Bronchial epithelial cell (primary cell): ENCODE measurements at regions not wholly inside any gene's neighbourhood (a gene's known extent, or its start where the extent isn't known, plus 50 kb on each side); places are given as distances from the start of the nearest gene placed in this dataset.
"Not testable (repeated sequence)": the region's sequence is repeated elsewhere in the genome, so short reads cannot be mapped to it uniquely, and the experiment has no call there.

ENCODE experiments used
- DNase-seq: peaks from one replicate; pipeline ENCODE4 v3.0.0-alpha.2; 2010; ENCODE audit warnings: low read depth
- FAIRE-seq: peaks from 2 replicates; lab custom pipeline; 2011; peaks lifted over from hg19 to GRCh38; lab: Jason Lieb, UNC
- H3K27me3 ChIP-seq: 2 replicates; pipeline ENCODE4 v1.5.1; 2011; ENCODE audit warnings: low read length; ENCODE audit not compliant: control insufficient read depth, insufficient read depth
- H3K36me3 ChIP-seq: 2 replicates; pipeline ENCODE4 v1.5.1; 2011; ENCODE audit warnings: low read length; ENCODE audit not compliant: control insufficient read depth, insufficient read depth
- H3K4me3 ChIP-seq: 2 replicates; pipeline ENCODE4 v1.5.1; 2011; ENCODE audit warnings: mild to moderate bottlenecking, low read depth, low read length, control low read depth
- TF ChIP-seq, protein P1 (sequence below): IDR thresholded peaks from 2 replicates; pipeline ENCODE4 v1.5.1; 2011; ENCODE audit warnings: mild to moderate bottlenecking, moderate library complexity, low read length, control low read depth, inconsistent platforms; ENCODE audit not compliant: insufficient read depth, severe bottlenecking

DNA sequence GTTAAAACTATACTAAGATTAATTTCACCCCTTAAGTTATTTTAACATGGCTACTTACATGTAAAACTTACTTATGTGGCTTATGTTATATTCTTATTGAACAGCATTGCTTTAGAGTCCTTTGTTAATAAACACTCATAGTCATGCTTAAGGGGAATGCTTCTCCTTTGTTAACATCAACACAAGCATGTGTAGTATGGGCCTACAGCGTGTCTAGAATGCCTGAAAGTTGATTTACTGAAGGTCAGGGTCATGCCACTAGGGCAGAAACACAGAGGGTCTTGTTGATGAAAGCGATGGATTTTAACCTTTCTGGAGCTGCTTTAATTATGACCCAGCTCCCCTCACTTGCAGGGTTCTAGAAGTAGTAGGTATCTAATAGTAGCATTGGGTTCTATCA is 159.8 kb upstream of the DLX2 start:
- no peak overlapping the region for H3K4me3 ChIP-seq
- DNase-seq (no peak), FAIRE-seq (no peak)
- H3K27me3 ChIP-seq: no peaks in the 10 kb centered on the region
- H3K36me3 ChIP-seq: no peaks in the 10 kb centered on the region
- TF ChIP-seq, protein P1, sequence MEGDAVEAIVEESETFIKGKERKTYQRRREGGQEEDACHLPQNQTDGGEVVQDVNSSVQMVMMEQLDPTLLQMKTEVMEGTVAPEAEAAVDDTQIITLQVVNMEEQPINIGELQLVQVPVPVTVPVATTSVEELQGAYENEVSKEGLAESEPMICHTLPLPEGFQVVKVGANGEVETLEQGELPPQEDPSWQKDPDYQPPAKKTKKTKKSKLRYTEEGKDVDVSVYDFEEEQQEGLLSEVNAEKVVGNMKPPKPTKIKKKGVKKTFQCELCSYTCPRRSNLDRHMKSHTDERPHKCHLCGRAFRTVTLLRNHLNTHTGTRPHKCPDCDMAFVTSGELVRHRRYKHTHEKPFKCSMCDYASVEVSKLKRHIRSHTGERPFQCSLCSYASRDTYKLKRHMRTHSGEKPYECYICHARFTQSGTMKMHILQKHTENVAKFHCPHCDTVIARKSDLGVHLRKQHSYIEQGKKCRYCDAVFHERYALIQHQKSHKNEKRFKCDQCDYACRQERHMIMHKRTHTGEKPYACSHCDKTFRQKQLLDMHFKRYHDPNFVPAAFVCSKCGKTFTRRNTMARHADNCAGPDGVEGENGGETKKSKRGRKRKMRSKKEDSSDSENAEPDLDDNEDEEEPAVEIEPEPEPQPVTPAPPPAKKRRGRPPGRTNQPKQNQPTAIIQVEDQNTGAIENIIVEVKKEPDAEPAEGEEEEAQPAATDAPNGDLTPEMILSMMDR: no peak

DNA sequence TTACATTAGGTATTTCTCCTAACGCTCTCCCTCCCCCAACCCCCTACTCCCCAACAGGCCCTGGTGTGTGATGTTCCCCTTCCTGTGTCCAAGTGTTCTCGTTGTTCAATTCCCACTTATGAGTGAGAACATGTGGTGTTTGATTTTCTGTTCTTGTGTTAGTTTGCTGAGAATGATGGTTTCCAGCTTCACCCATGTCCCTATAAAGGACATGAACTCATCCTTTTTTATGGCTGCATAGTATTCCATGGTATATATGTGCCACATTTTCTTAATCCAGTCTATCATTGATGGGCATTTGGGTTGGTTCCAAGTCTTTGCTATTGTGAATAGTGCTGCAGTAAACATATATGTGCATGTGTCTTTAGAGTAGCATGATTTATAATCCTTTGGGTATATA is 162.1 kb upstream of the DLX2 start:
- not testable (repeated sequence) for H3K36me3 ChIP-seq, H3K4me3 ChIP-seq, DNase-seq, H3K27me3 ChIP-seq, FAIRE-seq

DNA sequence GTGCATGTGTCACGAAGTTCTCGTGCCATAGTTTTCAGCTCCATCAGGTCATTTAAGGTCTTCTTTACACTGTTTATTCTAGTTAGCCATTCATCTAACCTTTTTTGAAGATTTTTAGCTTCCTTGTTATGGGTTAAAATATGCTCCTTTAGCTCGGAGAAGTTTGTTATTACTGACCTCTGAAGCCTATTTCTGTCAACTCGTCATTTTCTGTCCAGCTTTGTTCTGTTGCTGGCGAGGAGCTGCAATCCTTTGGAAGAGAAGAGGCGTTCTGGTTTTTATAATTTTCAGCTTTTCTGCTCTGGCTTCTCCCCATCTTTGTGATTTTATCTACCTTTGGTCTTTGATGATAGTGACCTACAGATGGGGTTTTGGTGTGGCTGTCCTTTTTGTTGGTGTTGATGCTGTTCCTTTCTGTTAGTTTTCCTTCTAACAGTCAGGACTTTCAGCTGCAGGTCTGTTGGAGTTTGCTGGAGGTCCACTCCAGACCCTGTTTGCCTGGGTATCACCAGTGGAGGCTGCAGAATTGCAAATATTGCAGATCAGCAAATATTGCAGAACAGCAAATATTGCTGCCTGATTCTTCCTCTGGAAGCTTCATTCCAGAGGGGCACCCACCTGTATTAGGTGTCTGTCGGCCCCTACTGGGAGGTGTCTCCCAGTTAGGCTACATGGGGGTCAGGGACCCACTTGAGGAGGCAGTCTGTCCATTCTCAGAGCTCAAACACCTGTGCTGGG is 157.7 kb upstream of the ITGA6 start:
- DNase-seq, H3K36me3 ChIP-seq, H3K4me3 ChIP-seq, H3K27me3 ChIP-seq, FAIRE-seq: not testable (repeated sequence)

DNA sequence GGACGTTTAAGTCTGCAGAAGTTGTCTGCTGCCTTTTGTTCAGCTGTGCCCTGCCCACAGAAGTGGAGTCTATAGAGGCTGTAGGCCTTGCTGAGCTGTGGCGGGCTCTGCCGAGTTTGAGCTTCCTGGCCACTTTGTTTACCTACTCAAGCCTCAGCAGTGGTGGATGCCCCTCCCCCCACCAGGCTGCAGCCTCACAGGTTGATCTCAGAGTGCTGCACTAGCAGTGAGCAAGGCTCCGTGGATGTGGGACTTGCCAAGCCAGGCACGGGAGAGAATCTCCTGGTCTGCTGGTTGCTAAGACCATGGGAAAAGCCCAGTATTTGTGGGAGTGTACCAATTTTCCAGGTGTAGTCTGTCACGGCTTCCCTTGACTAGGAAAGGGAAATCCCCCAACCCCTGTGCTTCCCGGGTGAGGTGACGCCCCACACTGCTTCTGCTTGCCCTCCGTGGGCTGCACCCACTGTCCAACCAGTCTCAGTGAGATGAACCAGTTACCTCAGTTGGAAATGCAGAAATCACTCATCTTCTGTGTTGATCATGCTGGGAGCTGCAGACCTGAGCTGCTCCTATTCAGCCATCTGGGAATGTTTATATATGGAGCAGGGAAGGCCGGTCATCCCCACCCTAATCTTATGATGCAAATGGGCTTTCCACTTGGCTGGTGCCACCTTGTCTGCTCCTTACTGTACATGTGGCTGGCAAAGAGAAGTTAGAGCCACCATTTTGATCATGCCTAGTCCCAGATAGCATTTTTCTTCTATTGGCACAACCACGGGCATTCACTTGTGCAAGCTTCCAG is 156.9 kb upstream of the ITGA6 start:
- TF ChIP-seq, protein P1: no peak
- no peak for DNase-seq
- Histone ChIP-seq H3K36me3 (no peaks in the 10 kb centered on the region), H3K4me3 (no peak overlapping the region), H3K27me3 (no peaks in the 10 kb centered on the region)
- no peak for FAIRE-seq

DNA sequence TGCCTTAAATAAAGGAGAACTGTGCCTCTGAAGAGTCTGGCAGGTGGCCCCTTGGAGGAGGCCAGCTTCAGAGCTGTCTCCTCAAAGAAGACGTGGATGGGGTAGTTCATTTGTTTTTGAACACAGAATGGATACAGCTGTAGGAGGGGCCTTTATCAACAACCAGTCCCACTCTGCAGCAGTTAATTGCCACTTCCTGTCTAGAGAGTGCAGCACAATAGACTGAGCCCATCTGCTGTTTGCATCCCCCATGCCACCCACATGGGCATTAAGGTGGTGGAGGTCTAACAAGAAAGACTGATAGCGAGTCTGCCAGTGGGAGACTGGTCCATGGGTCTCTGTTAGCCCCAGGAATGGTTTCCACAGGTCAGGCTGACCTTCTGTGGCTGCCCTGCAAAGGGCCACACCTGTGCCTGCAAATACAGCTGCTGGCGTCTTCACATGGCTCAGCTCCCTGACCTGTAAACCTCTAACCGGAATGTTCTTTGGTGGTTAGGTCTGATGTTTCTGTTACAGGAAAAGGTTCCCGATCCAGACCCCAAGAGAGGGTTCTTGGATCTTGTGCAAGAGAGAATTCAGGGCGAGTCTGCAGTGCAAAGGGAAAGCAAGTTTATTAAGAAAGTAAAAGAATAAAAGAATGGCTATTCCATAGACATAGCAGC is 153.3 kb upstream of the ITGA6 start:
- DNase-seq: no peak
- FAIRE-seq: no peak
- H3K36me3 ChIP-seq: no peaks in the 10 kb centered on the region

DNA sequence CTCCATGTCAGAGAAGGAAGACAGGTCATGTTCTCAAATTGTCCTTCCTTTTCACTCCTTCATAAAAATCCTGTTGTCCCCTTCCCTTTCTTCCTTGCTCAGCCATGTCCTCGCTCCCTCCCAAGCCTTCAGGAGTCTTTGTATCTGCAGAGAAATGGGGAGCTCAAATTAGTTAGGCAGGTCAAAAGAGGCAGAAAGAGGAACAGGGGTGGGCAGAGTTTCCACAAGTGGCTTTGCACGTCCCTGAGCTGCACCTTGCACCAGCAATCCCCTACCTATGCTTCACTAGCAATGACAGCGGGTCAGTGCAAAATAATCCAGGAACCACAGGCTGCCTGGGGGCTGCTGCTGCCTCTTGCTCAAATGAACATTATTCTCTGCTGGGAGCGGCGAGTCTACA is 152.1 kb upstream of the ITGA6 start:
- no peak for FAIRE-seq
- Histone ChIP-seq H3K36me3 (no peaks in the 10 kb centered on the region), H3K27me3 (no peaks in the 10 kb centered on the region), H3K4me3 (no peak overlapping the region)
- DNase-seq: no peak
- TF ChIP-seq, protein P1: no peak

More for the DNA sequence above, 153.3 kb upstream of the ITGA6 start:
- Histone ChIP-seq H3K4me3 (no peak overlapping the region), H3K27me3 (no peaks in the 10 kb centered on the region)
- TF ChIP-seq, protein P1: no peak
